ENCODE measurements at regions not wholly inside any gene's neighbourhood (a gene's known extent, or its start where the extent isn't known, plus 50 kb on each side); places are given as distances from the start of the nearest gene placed in this dataset.
A peak's percentile ranks its signal among the peaks of the same experiment; 100 is the strongest.

- no peak for DNase-seq (ENCODE audit: low spot score)
- peak; percentile 62 for ATAC-seq
These were observed 306.9 kb downstream of the ZPLD1 start for GRCh38 chr3:102741694-102742093.

GRCh38 chr3:102745881-102746280 lies 311.1 kb downstream of the ZPLD1 start:
- DNase-seq (ENCODE audit: low spot score) = no peak
- ATAC-seq = peak; percentile 60

- DNase-seq (ENCODE audit: low spot score) (no peak), ATAC-seq (no peak)
These were observed 312.8 kb downstream of the ZPLD1 start for GRCh38 chr3:102747611-102748010.

DNA sequence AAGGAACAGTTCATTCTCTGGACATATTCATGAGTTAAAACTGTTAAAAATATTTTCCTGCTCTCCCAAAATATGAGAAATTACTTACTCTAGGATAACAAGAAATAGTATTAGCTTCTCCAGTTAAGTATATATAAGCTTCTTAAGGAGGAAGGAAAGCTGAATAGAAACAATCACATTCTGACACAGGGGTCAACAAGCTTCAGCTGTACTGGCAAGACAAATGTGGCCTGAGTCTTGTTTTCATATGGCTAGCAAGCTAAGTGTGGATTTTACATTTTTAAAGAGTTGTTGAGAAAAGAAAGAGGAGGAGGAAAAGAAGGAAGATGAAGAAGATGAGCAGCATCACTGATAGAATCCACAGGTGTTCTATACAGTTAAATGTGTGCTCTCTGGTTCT lies 313.8 kb downstream of the ZPLD1 start:
- no peak for ATAC-seq
- DNase-seq (ENCODE audit: low spot score) = no peak

GRCh38 chr3:102750322-102750721 lies 315.5 kb downstream of the ZPLD1 start:
- no peak for DNase-seq (ENCODE audit: low spot score)
- no peak for ATAC-seq

DNA sequence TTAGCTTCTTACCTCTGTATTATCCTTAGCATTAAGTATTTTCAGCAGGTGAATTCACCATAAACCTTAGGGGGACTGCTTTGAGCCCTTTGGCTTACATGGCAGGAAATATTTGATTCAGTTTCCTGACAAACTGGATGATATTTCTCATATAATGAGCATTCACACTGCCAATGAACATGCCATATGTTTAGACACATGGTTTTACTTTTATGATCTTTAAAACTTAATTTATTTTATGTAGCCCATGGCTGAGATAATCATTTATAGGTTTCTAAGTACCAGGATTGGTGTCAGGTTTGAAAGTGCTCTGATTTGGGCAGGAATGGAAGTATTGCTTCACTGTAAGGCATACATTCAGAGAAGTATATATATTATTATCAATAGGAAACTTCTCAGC lies 319.1 kb downstream of the ZPLD1 start:
- DNase-seq (ENCODE audit: low spot score) (no peak), ATAC-seq (no peak)

DNA sequence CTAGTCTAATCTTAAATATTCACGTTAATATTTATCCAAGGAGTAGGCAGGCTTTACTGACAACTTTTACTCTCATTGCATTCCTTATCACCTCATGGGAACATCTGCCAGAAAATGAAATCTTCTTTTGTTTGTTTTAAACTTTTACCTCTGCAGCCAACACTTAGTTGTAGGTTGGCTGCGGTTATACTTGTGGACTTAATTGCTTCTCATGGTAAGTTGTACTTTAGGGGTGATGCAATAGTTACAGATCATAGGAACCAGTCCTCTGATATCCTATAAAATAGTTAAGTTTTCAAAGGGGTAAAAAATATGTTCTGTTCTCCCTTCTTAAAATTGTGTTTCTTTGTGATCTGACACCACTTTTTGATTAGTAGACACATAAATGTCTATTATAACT lies 321.9 kb downstream of the ZPLD1 start:
- ATAC-seq (peak; percentile 91), DNase-seq (ENCODE audit: low spot score) (no peak)

DNA sequence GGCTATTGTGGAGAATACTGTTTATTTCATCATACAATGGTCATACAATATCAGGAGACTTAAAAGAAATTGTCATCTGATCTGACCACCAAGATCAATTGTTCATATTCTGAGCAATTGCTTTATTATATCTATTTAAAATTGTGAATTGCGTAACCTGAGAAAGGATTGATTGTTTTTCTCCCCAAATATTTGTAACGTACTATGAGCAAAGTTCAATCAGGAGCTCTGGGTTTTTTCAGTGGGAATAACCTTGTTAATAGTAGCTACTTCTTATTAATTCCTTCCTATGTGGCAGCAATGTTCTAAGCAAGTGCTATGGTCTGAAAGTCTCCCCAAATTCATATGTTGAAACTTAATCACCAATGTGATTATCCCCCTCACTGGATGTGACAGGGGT lies 323.1 kb downstream of the ZPLD1 start:
- DNase-seq (ENCODE audit: low spot score) (no peak), ATAC-seq (no peak)

DNA sequence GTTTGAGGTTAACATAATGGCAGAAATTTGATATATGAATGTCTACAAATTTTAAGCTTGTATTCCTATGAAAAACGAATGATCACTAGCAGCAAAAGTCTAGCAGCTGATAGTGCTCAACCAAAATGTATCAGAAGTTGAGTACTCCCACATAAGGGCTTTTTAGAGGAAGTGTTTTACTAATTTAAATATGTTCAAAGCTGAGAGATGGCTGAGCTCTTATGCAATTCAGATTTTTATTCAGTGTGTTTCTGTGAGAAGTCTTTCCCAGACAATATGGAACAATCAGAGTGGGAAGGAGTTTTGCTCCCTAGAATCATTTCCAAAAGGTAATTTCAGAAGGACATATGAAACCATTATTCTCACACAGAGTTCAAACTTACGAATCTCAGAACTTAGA lies 327.0 kb downstream of the ZPLD1 start:
- ATAC-seq (no peak), DNase-seq (ENCODE audit: low spot score) (no peak)

DNA sequence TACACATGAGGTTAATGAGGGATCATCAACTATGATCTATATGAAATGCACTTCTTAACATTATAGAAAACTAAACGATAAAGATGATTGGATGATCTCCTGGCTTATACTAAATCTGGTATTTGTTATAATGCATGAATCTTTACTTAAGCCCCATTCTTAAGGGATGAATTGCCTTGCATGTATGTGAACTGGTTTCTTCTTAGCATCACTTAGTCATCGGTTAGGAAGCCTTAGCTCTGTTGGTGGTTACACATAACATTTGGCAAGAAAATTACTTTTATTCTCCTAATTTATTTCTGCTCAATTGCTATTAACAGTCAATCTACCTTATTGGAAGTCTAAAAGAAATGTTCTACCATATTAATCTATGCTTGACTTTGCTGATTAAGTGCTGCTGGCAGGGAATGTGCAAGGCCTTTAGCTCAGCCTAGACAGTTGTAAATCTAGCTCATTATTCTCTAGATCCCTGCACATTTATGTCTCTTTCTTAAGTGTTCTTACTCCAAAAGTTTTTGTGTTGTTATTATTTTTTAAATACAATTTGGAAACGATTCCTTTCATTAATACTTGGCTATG lies 356.0 kb downstream of the ZPLD1 start:
- ATAC-seq = no peak

DNA sequence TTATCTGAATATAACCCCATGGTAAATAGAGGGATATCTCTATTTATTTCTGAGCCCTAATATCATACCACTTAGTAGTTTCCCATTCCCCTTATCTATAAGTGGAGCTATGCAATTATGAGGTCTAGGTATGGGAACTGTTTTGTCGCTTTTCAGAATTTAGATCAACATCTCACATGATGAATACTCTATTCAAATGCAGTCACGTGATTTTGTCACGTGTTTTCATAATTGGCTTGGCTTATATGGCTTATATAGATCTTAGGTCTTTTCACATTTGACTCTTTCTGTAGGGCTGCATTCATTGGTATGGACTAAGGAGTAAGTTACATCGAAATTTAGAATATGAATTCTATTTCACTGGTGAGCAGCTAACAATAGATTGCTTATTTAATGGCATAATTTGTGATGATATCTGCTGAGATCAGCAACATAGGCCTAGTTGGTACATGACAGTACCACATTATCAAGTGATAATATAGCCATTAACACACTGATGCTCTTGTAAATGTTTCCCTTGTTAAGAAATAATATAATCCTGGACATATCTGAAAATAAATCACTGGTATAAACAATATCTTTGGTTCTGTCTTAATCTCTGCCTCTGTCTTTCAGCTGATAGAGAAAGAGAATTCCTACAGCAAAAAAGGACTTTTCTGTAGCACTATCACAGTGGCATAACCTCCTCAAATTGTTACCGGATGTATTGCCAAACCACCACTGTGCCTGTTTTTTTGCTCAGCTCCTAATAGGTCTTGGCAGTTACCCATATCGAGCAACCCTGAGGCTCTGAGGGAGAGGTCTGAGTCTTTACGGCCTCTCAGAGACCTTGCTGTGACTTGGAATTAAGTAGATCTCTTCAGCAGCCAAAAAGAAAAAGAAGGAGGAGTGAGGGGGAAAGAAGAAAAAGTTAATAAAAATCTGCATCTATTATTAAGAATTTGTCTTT lies 357.1 kb downstream of the ZPLD1 start:
- ATAC-seq = no peak
- no peak for DNase-seq (ENCODE audit: low spot score)

More for the DNA sequence above, 356.0 kb downstream of the ZPLD1 start:
- no peak for DNase-seq (ENCODE audit: low spot score)

GRCh38 chr3:102796804-102797203 lies 362.0 kb downstream of the ZPLD1 start:
- ATAC-seq = no peak

GRCh38 chr3:102802819-102803420 lies 368.1 kb downstream of the ZPLD1 start:
- ATAC-seq = no peak

More at GRCh38 chr3:102796804-102797203, 362.0 kb downstream of the ZPLD1 start:
- no peak for DNase-seq (ENCODE audit: low spot score)

GRCh38 chr3:102810937-102811336 lies 376.1 kb downstream of the ZPLD1 start:
- ATAC-seq = no peak
- DNase-seq (ENCODE audit: low spot score) = no peak

More at GRCh38 chr3:102802819-102803420, 368.1 kb downstream of the ZPLD1 start:
- no peak for DNase-seq (ENCODE audit: low spot score)

GRCh38 chr3:102826636-102827035 lies 391.8 kb downstream of the ZPLD1 start:
- ATAC-seq (no peak), DNase-seq (ENCODE audit: low spot score) (no peak)

DNA sequence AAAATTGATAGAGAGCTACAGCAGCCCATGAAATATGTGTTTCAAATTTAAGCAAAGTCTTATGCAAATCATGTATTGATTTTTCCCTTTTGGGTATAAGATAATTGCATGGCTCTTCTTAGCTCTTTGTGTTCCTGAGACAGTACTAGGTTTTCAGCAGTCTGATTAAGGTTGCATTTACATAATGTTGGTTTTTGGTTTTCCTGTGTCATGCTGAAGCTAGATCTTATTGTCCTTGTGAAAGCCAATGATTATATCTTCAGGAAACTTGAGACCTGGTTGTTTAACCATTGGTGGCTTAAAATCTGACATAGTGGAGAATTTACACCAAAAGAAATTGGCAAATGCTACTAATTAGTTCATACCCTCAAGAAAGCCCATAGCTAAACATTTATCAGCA lies 392.6 kb downstream of the ZPLD1 start:
- no peak for DNase-seq (ENCODE audit: low spot score)
- ATAC-seq = no peak

GRCh38 chr3:102830415-102830814 lies 395.6 kb downstream of the ZPLD1 start:
- ATAC-seq (no peak), DNase-seq (ENCODE audit: low spot score) (no peak)

- ATAC-seq (no peak), DNase-seq (ENCODE audit: low spot score) (no peak)
These were observed 407.1 kb downstream of the ZPLD1 start for GRCh38 chr3:102841866-102842265.

DNA sequence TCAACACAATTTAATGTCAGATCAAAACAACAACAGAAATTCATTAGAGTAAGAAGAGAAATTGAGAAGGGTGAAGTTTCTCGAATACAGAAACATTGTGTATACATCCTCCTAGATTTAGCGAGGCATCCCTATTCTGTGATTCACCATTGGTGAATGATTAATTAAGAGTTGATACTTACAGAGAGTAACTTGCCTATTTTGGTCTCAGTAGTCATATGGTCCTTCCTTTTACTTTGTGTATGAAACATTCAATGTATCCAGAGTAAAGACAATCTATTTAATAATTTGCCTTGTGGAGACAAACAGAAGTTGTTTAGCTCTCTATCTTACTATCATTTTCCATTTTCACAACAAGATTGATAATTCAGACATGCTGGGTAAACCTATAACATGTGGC lies 432.0 kb downstream of the ZPLD1 start:
- ATAC-seq = no peak

GRCh38 chr3:102883515-102883914 lies 448.7 kb downstream of the ZPLD1 start:
- no peak for DNase-seq (ENCODE audit: low spot score)
- ATAC-seq = no peak

More for the DNA sequence above, 432.0 kb downstream of the ZPLD1 start:
- no peak for DNase-seq (ENCODE audit: low spot score)

GRCh38 chr3:102885289-102885688 lies 450.5 kb downstream of the ZPLD1 start:
- ATAC-seq (no peak), DNase-seq (ENCODE audit: low spot score) (no peak)

DNA sequence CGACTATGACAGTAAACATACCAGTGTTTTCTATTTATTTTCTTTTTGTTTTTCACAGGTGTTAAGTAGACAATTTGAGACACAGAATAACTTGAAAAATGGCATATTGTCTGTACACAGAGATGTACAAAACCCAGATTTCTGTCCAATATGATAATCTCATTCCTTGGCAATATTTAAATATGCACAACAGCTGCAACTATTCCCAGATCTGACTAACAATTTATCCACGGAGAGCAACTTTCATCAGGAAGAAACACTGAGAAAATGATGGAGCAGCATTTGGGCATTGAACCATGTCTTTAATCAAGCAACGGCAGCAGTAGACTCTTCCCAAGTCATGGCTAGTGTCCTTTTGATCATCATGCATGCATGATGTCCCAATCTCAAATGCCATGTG lies 452.6 kb downstream of the ZPLD1 start:
- DNase-seq (ENCODE audit: low spot score) = no peak

More for the DNA sequence above, 452.6 kb downstream of the ZPLD1 start:
- ATAC-seq = no peak

Data from left lobe of liver (tissue), 2 donors.